OCI-LY3 (cell line): ENCODE measurements at regions not wholly inside any gene's neighbourhood (a gene's known extent, or its start where the extent isn't known, plus 50 kb on each side); places are given as distances from the start of the nearest gene placed in this dataset.

ENCODE experiments used
- H2AFZ ChIP-seq: fragments of 200-600, 300-600 bp; shearing (Covaris generic); 2 replicates; pipeline ENCODE4 v1.6.0; 2014; ENCODE audit warnings: antibody characterized with exemption, low read depth, low read length
- H3K27ac ChIP-seq: fragments of 200-600, 300-600 bp; sonication (generic); 2 replicates; pipeline ENCODE4 v1.5.1; 2014; ENCODE audit warnings: mild to moderate bottlenecking, low read length, moderate library complexity, mixed read lengths
- H3K27me3 ChIP-seq: fragments of 200-600, 300-600 bp; sonication (generic); 2 replicates; pipeline ENCODE4 v1.6.1; 2014; ENCODE audit warnings: low read depth, low read length, mixed read lengths
- H3K36me3 ChIP-seq: fragments of 200-600, 300-600 bp; sonication (generic); replicated peaks from 2 replicates; pipeline ENCODE3; 2014; ENCODE audit warnings: low read depth, low read length, mixed read lengths
- H3K4me1 ChIP-seq: fragments of 300-600, 200-600 bp; sonication (generic); 2 replicates; pipeline ENCODE4 v1.6.1; 2014; ENCODE audit warnings: low read length, mixed read lengths
- H3K4me2 ChIP-seq: fragments of 200-600, 300-600 bp; sonication (generic); 2 replicates; pipeline ENCODE4 v1.6.1; 2014; ENCODE audit warnings: low read length, mixed read lengths
- H3K4me3 ChIP-seq: fragments of 300-600, 200-600 bp; sonication (generic); 2 replicates; pipeline ENCODE4 v1.5.1; 2014; ENCODE audit warnings: antibody characterized with exemption, mild to moderate bottlenecking, low read length, moderate library complexity
- H3K79me2 ChIP-seq: fragments of 300-600, 200-600 bp; shearing (Covaris generic); 2 replicates; pipeline ENCODE4 v1.6.1; 2014; ENCODE audit warnings: mild to moderate bottlenecking, low read length, mixed read lengths
- H3K9ac ChIP-seq: fragments of 300-600, 200-600 bp; shearing (Covaris generic); 2 replicates; pipeline ENCODE4 v1.6.0; 2014; ENCODE audit warnings: mild to moderate bottlenecking, low read length, moderate library complexity
- H3K9me3 ChIP-seq: fragments of 200-600, 300-600 bp; shearing (Covaris generic); 2 replicates; pipeline ENCODE4 v1.6.1; 2014; ENCODE audit warnings: low read length, mixed read lengths; ENCODE audit not compliant: insufficient read depth
- H4K20me1 ChIP-seq: fragments of 200-600, 300-600 bp; sonication (generic); 2 replicates; pipeline ENCODE4 v1.6.1; 2016; ENCODE audit warnings: low read length, mixed read lengths; ENCODE audit not compliant: insufficient read depth
- CTCF ChIP-seq: fragments of 200-600, 300-600 bp; sonication (generic); IDR thresholded peaks from 2 replicates; pipeline ENCODE4 v1.5.1; 2014; ENCODE audit warnings: antibody characterized with exemption, low read length, low read depth
- EZH2phosphoT487 ChIP-seq: fragments of 200-600 bp; shearing (Covaris generic); IDR thresholded peaks from 2 replicates; pipeline ENCODE4 v1.6.1; 2018; ENCODE audit warnings: antibody characterized with exemption, mixed run types, low read depth

GRCh38 chr13:74820809-74821208 lies 661.2 kb downstream of the TBC1D4 start:
- no peak overlapping the region for H3K4me2 ChIP-seq
- H3K36me3 ChIP-seq, result no peaks in the 10 kb centered on the region
- no peak overlapping the region for H3K4me3 ChIP-seq
- H2AFZ ChIP-seq, result no peak overlapping the region
- no peaks in the 10 kb centered on the region for H3K79me2 ChIP-seq
- H3K27me3 ChIP-seq, result no peaks in the 10 kb centered on the region
- H4K20me1 ChIP-seq, result no peaks in the 10 kb centered on the region
- no peak for TF ChIP-seq EZH2phosphoT487
- TF ChIP-seq CTCF, result no peak
- no peaks in the 10 kb centered on the region for H3K9me3 ChIP-seq
- no peak overlapping the region for H3K9ac ChIP-seq
- H3K27ac ChIP-seq, result no peak overlapping the region
- no peaks in the 10 kb centered on the region for H3K4me1 ChIP-seq

GRCh38 chr13:74819549-74819948 lies 662.4 kb downstream of the TBC1D4 start:
- Histone ChIP-seq H3K79me2 (no peaks in the 10 kb centered on the region), H3K4me1 (no peaks in the 10 kb centered on the region), H2AFZ (no peak overlapping the region), H3K4me3 (no peak overlapping the region), H3K4me2 (no peak overlapping the region), H4K20me1 (no peaks in the 10 kb centered on the region), H3K27ac (no peak overlapping the region), H3K27me3 (no peaks in the 10 kb centered on the region), H3K9ac (no peak overlapping the region), H3K36me3 (no peaks in the 10 kb centered on the region), H3K9me3 (no peaks in the 10 kb centered on the region)
- TF ChIP-seq CTCF (no peak), EZH2phosphoT487 (no peak)

GRCh38 chr13:74816737-74817136 lies 665.2 kb downstream of the TBC1D4 start:
- Histone ChIP-seq H3K79me2 (no peaks in the 10 kb centered on the region), H3K4me1 (no peaks in the 10 kb centered on the region), H4K20me1 (no peaks in the 10 kb centered on the region), H3K9ac (no peak overlapping the region), H3K9me3 (no peaks in the 10 kb centered on the region), H3K27me3 (no peaks in the 10 kb centered on the region), H2AFZ (no peak overlapping the region), H3K4me2 (no peak overlapping the region), H3K36me3 (no peaks in the 10 kb centered on the region), H3K27ac (no peak overlapping the region), H3K4me3 (no peak overlapping the region)
- TF ChIP-seq EZH2phosphoT487 (no peak), CTCF (no peak)

GRCh38 chr13:74796157-74796556 lies 662.0 kb upstream of the KLF12 start:
- H3K9ac ChIP-seq, result no peak overlapping the region
- H3K27ac ChIP-seq, result no peak overlapping the region
- no peaks in the 10 kb centered on the region for H3K9me3 ChIP-seq
- no peaks in the 10 kb centered on the region for H3K36me3 ChIP-seq
- H4K20me1 ChIP-seq, result no peaks in the 10 kb centered on the region
- no peak for TF ChIP-seq EZH2phosphoT487
- peak; percentile 17; the same call in 1 of the 2 replicates for TF ChIP-seq CTCF
- H3K4me1 ChIP-seq, result no peaks in the 10 kb centered on the region
- H3K4me3 ChIP-seq, result no peak overlapping the region
- H3K4me2 ChIP-seq, result no peak overlapping the region
- H2AFZ ChIP-seq, result no peak overlapping the region
- no peaks in the 10 kb centered on the region for H3K27me3 ChIP-seq
- H3K79me2 ChIP-seq, result no peaks in the 10 kb centered on the region
